ENCODE measurements at regions not wholly inside any gene's neighbourhood (a gene's known extent, or its start where the extent isn't known, plus 50 kb on each side); places are given as distances from the start of the nearest gene placed in this dataset.

DNA sequence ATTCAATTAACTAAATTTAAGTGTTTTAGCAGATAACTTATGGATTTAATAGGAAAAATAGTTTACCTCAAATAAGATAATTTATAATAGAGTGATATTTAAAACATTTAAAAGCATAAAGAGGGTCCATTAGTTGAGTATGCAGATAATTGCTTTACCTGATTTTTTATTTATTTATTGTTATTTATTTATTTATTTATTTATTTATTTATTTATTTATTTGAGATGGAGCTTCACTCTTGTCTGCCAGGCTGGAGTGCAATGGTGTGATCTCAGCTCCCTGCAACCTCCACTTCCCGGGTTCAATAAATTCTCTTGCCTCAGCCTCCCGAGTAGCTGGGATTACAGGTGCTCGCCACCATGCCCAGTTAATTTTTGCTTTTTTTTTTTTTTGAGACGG lies 982.9 kb downstream of the TFAP2A start:
- TF ChIP-seq FOXP2 (optimal IDR thresholded peaks at IDR 0.05; ENCODE audit: borderline replicate concordance, extremely low read depth, extremely low read length, insufficient read depth) (no peak), POLR2AphosphoS5 (IDR thresholded peaks at IDR 0.05; ENCODE audit: low read depth, low read length) (no peak), TAF1 (IDR thresholded peaks at IDR 0.05; ENCODE audit: borderline replicate concordance, insufficient read depth, low read length) (no peak), SIN3A (IDR thresholded peaks at IDR 0.05; ENCODE audit: borderline replicate concordance, insufficient read depth, low read length) (no peak)
- TF ChIP-seq, protein P1, sequence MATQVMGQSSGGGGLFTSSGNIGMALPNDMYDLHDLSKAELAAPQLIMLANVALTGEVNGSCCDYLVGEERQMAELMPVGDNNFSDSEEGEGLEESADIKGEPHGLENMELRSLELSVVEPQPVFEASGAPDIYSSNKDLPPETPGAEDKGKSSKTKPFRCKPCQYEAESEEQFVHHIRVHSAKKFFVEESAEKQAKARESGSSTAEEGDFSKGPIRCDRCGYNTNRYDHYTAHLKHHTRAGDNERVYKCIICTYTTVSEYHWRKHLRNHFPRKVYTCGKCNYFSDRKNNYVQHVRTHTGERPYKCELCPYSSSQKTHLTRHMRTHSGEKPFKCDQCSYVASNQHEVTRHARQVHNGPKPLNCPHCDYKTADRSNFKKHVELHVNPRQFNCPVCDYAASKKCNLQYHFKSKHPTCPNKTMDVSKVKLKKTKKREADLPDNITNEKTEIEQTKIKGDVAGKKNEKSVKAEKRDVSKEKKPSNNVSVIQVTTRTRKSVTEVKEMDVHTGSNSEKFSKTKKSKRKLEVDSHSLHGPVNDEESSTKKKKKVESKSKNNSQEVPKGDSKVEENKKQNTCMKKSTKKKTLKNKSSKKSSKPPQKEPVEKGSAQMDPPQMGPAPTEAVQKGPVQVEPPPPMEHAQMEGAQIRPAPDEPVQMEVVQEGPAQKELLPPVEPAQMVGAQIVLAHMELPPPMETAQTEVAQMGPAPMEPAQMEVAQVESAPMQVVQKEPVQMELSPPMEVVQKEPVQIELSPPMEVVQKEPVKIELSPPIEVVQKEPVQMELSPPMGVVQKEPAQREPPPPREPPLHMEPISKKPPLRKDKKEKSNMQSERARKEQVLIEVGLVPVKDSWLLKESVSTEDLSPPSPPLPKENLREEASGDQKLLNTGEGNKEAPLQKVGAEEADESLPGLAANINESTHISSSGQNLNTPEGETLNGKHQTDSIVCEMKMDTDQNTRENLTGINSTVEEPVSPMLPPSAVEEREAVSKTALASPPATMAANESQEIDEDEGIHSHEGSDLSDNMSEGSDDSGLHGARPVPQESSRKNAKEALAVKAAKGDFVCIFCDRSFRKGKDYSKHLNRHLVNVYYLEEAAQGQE (IDR thresholded peaks at IDR 0.05; ENCODE audit: insufficient read depth in 1 of 2, low read depth in 2 of 2, low read length in 2 of 2), result no peak

DNA sequence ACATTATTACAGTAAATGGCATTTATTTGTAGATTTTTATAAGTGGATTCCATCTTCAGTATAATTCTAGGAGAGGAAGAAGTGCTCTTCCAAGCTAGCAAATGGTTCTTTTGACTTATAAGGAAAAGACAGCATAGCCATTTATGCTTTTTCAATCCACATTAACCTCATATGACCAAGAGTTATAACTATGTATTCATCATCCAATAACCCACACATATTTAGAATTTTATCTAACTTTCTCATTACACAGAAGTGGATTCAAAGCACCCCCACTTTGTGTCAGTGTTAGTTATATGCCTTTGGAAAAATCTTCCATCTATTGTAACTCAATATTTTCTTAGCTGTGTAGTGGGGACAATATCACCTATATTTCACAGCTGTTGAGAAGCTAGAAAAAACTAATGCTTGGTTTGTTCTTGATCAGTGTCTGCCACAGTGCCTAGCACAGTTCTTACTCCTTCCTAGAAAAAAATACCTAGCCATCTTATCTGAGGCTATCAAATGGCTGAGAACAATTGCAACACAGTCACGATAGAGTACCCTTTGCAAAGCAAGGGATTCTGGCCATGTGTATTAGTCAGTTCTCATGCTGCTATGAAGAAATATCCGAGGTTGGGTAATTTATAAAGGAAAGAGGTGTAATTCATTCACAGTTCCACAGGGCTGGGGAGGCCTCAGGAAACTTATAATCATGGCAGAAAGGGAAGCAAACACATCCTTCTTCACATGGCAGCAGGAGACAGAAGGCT lies 986.3 kb downstream of the TFAP2A start:
- TF ChIP-seq, protein P1 (IDR thresholded peaks at IDR 0.05; ENCODE audit: insufficient read depth in 1 of 2, low read depth in 2 of 2, low read length in 2 of 2), result no peak
- no peak for TF ChIP-seq SIN3A (IDR thresholded peaks at IDR 0.05; ENCODE audit: borderline replicate concordance, insufficient read depth, low read length)
- no peak for TF ChIP-seq POLR2AphosphoS5 (IDR thresholded peaks at IDR 0.05; ENCODE audit: low read depth, low read length)
- no peak for TF ChIP-seq FOXP2 (optimal IDR thresholded peaks at IDR 0.05; ENCODE audit: borderline replicate concordance, extremely low read depth, extremely low read length, insufficient read depth)
- no peak for TF ChIP-seq TAF1 (IDR thresholded peaks at IDR 0.05; ENCODE audit: borderline replicate concordance, insufficient read depth, low read length)

DNA sequence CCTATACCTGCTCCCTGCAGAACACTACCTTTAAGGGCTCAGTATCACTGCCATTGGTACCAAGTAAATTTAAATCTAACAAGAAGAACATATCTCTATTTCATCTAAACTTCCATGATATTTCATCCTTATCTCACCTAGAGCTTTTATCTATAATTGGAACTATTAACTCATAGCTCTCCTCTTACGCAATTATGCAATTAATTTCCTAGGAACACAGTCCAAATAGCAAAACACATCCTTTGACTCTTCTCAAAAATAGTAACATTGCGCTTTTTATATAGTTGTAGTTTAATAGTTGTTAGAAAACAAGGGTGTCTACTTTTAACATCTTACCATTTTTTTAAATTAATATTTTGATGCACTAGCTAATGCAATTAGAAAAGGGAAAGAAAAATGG lies 986.8 kb upstream of the SLC35B3 start:
- TF ChIP-seq, protein P1 (IDR thresholded peaks at IDR 0.05; ENCODE audit: insufficient read depth in 1 of 2, low read depth in 2 of 2, low read length in 2 of 2), result no peak
- TF ChIP-seq POLR2AphosphoS5 (IDR thresholded peaks at IDR 0.05; ENCODE audit: low read depth, low read length) (no peak), TAF1 (IDR thresholded peaks at IDR 0.05; ENCODE audit: borderline replicate concordance, insufficient read depth, low read length) (no peak), FOXP2 (optimal IDR thresholded peaks at IDR 0.05; ENCODE audit: borderline replicate concordance, extremely low read depth, extremely low read length, insufficient read depth) (no peak), SIN3A (IDR thresholded peaks at IDR 0.05; ENCODE audit: borderline replicate concordance, insufficient read depth, low read length) (no peak)

DNA sequence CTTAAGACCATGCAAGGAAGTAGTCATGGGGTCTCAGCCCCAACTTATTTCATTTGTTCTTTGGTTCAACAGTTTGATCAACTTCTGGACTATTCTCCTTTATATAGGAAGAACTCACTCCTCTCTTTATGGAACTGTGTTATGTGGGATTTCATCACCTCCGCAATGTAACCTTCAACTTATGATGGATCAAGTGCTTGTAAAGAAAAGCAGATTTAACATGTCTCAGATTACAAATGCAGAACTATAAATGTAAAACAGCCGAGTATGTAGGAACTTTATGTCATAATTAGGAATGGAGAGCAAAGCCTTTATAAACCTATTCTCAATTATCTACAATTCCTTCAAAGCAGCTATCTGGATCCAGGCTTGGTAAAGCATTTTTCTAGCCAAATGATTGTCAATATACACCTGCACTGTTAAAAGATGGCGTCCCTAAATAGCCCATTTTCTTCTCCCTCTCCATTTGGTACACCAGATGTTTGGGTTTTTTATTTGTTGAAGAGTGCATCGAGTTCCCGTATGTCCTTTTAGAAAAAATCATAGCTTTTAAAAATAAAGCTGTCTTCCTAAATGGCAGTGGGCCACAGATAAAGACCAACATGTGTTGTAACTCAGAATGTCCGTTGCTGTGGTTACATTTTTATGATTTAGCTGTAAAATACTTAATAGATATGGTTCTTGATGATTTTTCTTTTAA lies 985.1 kb upstream of the SLC35B3 start:
- no peak for TF ChIP-seq POLR2AphosphoS5 (IDR thresholded peaks at IDR 0.05; ENCODE audit: low read depth, low read length)
- no peak for TF ChIP-seq SIN3A (IDR thresholded peaks at IDR 0.05; ENCODE audit: borderline replicate concordance, insufficient read depth, low read length)
- TF ChIP-seq FOXP2 (optimal IDR thresholded peaks at IDR 0.05; ENCODE audit: borderline replicate concordance, extremely low read depth, extremely low read length, insufficient read depth), result no peak
- TF ChIP-seq, protein P1 (IDR thresholded peaks at IDR 0.05; ENCODE audit: insufficient read depth in 1 of 2, low read depth in 2 of 2, low read length in 2 of 2), result no peak
- TF ChIP-seq TAF1 (IDR thresholded peaks at IDR 0.05; ENCODE audit: borderline replicate concordance, insufficient read depth, low read length), result no peak

All from PFSK-1 (cell line).